SU-DHL-6 (cell line): ENCODE measurements at regions not wholly inside any gene's neighbourhood (a gene's known extent, or its start where the extent isn't known, plus 50 kb on each side); places are given as distances from the start of the nearest gene placed in this dataset.

Experiments used
- EZH2phosphoT487 ChIP-seq: fragments of 200-600 bp; sonication (generic), shearing (Covaris generic); conservative IDR thresholded peaks from 2 replicates; pipeline ENCODE4 v1.6.1; 2018; ENCODE audit warnings: mild to moderate bottlenecking, antibody characterized with exemption, low read length, moderate library complexity, mixed read lengths
- TF ChIP-seq, protein P1 (sequence below): fragments of 200-600 bp; sonication (generic); IDR thresholded peaks from one replicate; pipeline ENCODE4 v1.5.1; 2017; ENCODE audit warnings: antibody characterized with exemption, mild to moderate bottlenecking, low read length, moderate library complexity; ENCODE audit not compliant: insufficient read depth, poor library complexity, severe bottlenecking

- TF ChIP-seq, protein P1, sequence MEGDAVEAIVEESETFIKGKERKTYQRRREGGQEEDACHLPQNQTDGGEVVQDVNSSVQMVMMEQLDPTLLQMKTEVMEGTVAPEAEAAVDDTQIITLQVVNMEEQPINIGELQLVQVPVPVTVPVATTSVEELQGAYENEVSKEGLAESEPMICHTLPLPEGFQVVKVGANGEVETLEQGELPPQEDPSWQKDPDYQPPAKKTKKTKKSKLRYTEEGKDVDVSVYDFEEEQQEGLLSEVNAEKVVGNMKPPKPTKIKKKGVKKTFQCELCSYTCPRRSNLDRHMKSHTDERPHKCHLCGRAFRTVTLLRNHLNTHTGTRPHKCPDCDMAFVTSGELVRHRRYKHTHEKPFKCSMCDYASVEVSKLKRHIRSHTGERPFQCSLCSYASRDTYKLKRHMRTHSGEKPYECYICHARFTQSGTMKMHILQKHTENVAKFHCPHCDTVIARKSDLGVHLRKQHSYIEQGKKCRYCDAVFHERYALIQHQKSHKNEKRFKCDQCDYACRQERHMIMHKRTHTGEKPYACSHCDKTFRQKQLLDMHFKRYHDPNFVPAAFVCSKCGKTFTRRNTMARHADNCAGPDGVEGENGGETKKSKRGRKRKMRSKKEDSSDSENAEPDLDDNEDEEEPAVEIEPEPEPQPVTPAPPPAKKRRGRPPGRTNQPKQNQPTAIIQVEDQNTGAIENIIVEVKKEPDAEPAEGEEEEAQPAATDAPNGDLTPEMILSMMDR, result no peak
- no peak for TF ChIP-seq EZH2phosphoT487
These were observed 177.0 kb downstream of the TTLL2 start for GRCh38 chr6:167501831-167502385.
